Activated gamma-delta T cell treated with Interleukin-2 at 50 U/mL for 16 hours (primary cell): ENCODE measurements at regions not wholly inside any gene's neighbourhood (a gene's known extent, or its start where the extent isn't known, plus 50 kb on each side); places are given as distances from the start of the nearest gene placed in this dataset.

ENCODE experiments used
- DNase-seq: peaks from one replicate; pipeline ENCODE4 v3.0.0-alpha.2; 2020

GRCh38 chr22:48806227-48806781, 1021.4 kb downstream of the BRD1 start:
- no peak for DNase-seq

- DNase-seq = no peak
Observed at GRCh38 chr22:48805516-48805915, 1022.2 kb downstream of the BRD1 start.

- DNase-seq = no peak
Observed at GRCh38 chr22:48804811-48805301, 1022.8 kb downstream of the BRD1 start.

- no peak for DNase-seq
Observed at GRCh38 chr22:48803948-48804810, 1023.5 kb downstream of the BRD1 start.

- no peak for DNase-seq
Observed at GRCh38 chr22:48803171-48803947, 1024.3 kb downstream of the BRD1 start.

- no peak for DNase-seq
Observed at GRCh38 chr22:48802576-48802975, 1025.1 kb downstream of the BRD1 start.

GRCh38 chr22:48800886-48801607, 1026.6 kb downstream of the BRD1 start:
- DNase-seq = no peak

GRCh38 chr22:48800036-48800885, 1027.4 kb downstream of the BRD1 start:
- DNase-seq = no peak

- DNase-seq = no peak
Observed at GRCh38 chr22:48799227-48799970, 1028.3 kb downstream of the BRD1 start.

GRCh38 chr22:48798281-48799226, 1029.1 kb downstream of the BRD1 start:
- DNase-seq = no peak

- no peak for DNase-seq
Observed at GRCh38 chr22:48797731-48798130, 1029.9 kb downstream of the BRD1 start.

- DNase-seq = no peak
Observed at GRCh38 chr22:48796310-48797015, 1031.2 kb downstream of the BRD1 start.

GRCh38 chr22:48795664-48796063, 1032.0 kb downstream of the BRD1 start:
- DNase-seq = no peak

- DNase-seq = no peak
Observed at GRCh38 chr22:48794906-48795305, 1032.8 kb downstream of the BRD1 start.

- no peak for DNase-seq
Observed at GRCh38 chr22:48793949-48794348, 1033.7 kb downstream of the BRD1 start.

- DNase-seq = no peak
Observed at GRCh38 chr22:48786679-48786996, 1041.0 kb downstream of the BRD1 start.

GRCh38 chr22:48785792-48786678, 1041.6 kb downstream of the BRD1 start:
- no peak for DNase-seq
